OCI-LY1 (cell line): ENCODE measurements at regions not wholly inside any gene's neighbourhood (a gene's known extent, or its start where the extent isn't known, plus 50 kb on each side); places are given as distances from the start of the nearest gene placed in this dataset.

Source experiments
- EZH2 ChIP-seq: fragments of 200-600 bp; sonication (generic), shearing (Covaris generic); IDR thresholded peaks from 2 replicates; pipeline ENCODE4 v1.8.0; 2017; ENCODE audit warnings: borderline replicate concordance, mixed run types, mild to moderate bottlenecking, antibody characterized with exemption, low read length, moderate library complexity, mixed read lengths
- TF ChIP-seq, protein P1 (sequence below): fragments of 200-600 bp; sonication (generic), shearing (Covaris generic); IDR thresholded peaks from 2 replicates; pipeline ENCODE4 v1.5.1; 2017; ENCODE audit warnings: mild to moderate bottlenecking, antibody characterized with exemption, low read length, moderate library complexity, mixed read lengths

DNA sequence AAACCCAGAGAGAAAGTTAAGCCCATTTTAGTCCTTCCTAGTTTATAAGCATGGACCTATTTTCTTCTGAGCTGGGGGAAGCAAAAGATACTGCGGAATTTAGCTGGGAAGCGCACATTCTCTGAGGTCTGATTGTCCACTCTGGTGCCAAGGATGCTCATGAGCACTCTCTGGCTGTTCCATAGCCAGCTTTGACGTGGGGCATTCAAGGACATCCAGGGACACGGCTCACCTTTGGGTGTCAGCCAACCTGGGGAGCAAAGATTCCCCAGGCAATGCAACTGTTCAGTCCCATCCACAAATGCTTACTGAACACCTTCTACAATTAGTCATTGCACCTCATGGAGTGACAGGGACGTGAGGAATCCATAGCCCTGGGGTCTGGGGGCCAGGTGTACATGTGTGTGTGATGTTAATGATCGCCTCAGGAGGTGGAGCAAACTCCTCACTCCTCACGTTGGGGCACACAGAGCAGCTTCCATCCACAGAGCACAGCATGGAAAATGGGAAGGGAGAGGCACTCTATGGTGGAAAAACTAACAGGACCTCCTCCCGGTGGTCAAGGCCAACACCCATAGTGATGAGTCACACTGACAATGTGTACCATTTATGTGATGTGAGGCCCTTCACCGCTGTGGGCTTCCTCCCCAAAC is 67.5 kb upstream of the IGFBP3 start:
- TF ChIP-seq, protein P1, sequence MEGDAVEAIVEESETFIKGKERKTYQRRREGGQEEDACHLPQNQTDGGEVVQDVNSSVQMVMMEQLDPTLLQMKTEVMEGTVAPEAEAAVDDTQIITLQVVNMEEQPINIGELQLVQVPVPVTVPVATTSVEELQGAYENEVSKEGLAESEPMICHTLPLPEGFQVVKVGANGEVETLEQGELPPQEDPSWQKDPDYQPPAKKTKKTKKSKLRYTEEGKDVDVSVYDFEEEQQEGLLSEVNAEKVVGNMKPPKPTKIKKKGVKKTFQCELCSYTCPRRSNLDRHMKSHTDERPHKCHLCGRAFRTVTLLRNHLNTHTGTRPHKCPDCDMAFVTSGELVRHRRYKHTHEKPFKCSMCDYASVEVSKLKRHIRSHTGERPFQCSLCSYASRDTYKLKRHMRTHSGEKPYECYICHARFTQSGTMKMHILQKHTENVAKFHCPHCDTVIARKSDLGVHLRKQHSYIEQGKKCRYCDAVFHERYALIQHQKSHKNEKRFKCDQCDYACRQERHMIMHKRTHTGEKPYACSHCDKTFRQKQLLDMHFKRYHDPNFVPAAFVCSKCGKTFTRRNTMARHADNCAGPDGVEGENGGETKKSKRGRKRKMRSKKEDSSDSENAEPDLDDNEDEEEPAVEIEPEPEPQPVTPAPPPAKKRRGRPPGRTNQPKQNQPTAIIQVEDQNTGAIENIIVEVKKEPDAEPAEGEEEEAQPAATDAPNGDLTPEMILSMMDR = no peak
- TF ChIP-seq EZH2 = no peak
